Superior temporal gyrus (tissue), 1 donor: ENCODE measurements at regions not wholly inside any gene's neighbourhood (a gene's known extent, or its start where the extent isn't known, plus 50 kb on each side); places are given as distances from the start of the nearest gene placed in this dataset.
"Not testable (repeated sequence)": the region's sequence is repeated elsewhere in the genome, so short reads cannot be mapped to it uniquely, and the experiment has no call there.

Experiments used
- DNase-seq: peaks from one replicate; pipeline ENCODE4 v3.0.0-alpha.2; 2016; ENCODE audit errors: extremely low spot score

- no peak for DNase-seq
Observed at GRCh38 chr4:72786401-72786990, 217.5 kb upstream of the ADAMTS3 start.

GRCh38 chr4:72779241-72779640 lies 210.2 kb upstream of the ADAMTS3 start:
- DNase-seq, result no peak

GRCh38 chr4:72777436-72777835 lies 208.4 kb upstream of the ADAMTS3 start:
- DNase-seq, result no peak

GRCh38 chr4:72770708-72771107 lies 201.7 kb upstream of the ADAMTS3 start:
- DNase-seq, result no peak

GRCh38 chr4:72768364-72768763 lies 199.3 kb upstream of the ADAMTS3 start:
- peak; percentile 44 for DNase-seq

GRCh38 chr4:72767618-72768302 lies 198.7 kb upstream of the ADAMTS3 start:
- DNase-seq, result no peak

GRCh38 chr4:72765788-72766187 lies 196.8 kb upstream of the ADAMTS3 start:
- DNase-seq, result not testable (repeated sequence)

GRCh38 chr4:72761368-72762038 lies 192.5 kb upstream of the ADAMTS3 start:
- DNase-seq, result peak; percentile 59

GRCh38 chr4:72753414-72753813 lies 184.4 kb upstream of the ADAMTS3 start:
- DNase-seq, result not testable (repeated sequence)

GRCh38 chr4:72744103-72744725 lies 175.2 kb upstream of the ADAMTS3 start:
- no peak for DNase-seq

GRCh38 chr4:72743078-72743477 lies 174.1 kb upstream of the ADAMTS3 start:
- no peak for DNase-seq

GRCh38 chr4:72715299-72715698 lies 146.3 kb upstream of the ADAMTS3 start:
- no peak for DNase-seq

GRCh38 chr4:72714482-72715279 lies 145.7 kb upstream of the ADAMTS3 start:
- DNase-seq, result no peak

GRCh38 chr4:72712997-72713396 lies 144.0 kb upstream of the ADAMTS3 start:
- no peak for DNase-seq

GRCh38 chr4:72709475-72709874 lies 140.5 kb upstream of the ADAMTS3 start:
- DNase-seq, result no peak

GRCh38 chr4:72706684-72707083 lies 137.7 kb upstream of the ADAMTS3 start:
- no peak for DNase-seq

GRCh38 chr4:72704925-72705640 lies 136.1 kb upstream of the ADAMTS3 start:
- not testable (repeated sequence) for DNase-seq

GRCh38 chr4:72702948-72703347 lies 133.9 kb upstream of the ADAMTS3 start:
- DNase-seq, result no peak

GRCh38 chr4:72701987-72702819 lies 133.2 kb upstream of the ADAMTS3 start:
- DNase-seq, result peak; percentile 85

- DNase-seq, result no peak
Observed at GRCh38 chr4:72690771-72691170, 121.8 kb upstream of the ADAMTS3 start.
